HG02981 (cell line): ENCODE measurements at regions not wholly inside any gene's neighbourhood (a gene's known extent, or its start where the extent isn't known, plus 50 kb on each side); places are given as distances from the start of the nearest gene placed in this dataset.

Experiments
- ATAC-seq: cut with Tn5 transposase; IDR thresholded peaks from one replicate; pipeline ENCODE4 v1.9.1; 2021; ENCODE audit warnings: mild to moderate bottlenecking, moderate library complexity; ENCODE audit not compliant: unreplicated experiment

DNA sequence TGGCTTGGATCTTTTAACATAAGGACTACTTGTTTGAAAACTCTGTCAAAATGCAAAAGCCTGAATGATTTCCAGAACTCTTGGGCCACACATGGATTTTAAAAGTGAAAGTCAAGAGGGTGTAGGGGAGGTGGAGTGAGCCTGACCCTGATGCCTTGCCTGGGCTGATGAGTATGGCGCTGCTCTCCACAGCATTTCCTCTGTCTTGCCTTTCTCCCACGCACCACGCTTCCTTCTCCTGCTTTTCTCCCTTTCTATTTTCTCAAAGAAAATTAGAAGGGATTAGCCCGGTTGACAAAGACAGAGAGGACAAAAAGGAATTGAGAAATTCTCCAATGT, 207.0 kb upstream of the CCDC68 start:
- no peak for ATAC-seq

DNA sequence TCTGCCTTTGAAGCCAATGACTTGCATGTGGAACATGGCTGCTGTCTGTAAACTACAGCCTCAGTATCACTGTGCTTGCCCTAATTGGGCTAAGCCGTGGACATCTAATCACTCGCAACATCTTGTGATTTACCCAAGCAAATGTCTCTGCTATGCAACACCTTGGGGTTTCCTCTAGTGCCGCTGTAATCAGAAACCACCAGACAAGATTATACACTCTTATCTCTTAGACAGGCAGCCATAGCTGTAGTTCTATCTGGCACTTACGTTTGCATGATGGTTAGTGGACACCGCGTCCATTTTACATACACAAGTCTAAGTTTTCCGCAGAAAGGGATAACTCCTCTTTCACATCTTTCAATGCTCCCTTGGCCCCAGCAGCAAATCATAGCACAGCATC, 204.3 kb upstream of the CCDC68 start:
- no peak for ATAC-seq

GRCh38 chr18:55161916-55162315, 202.7 kb upstream of the CCDC68 start:
- ATAC-seq, result no peak

DNA sequence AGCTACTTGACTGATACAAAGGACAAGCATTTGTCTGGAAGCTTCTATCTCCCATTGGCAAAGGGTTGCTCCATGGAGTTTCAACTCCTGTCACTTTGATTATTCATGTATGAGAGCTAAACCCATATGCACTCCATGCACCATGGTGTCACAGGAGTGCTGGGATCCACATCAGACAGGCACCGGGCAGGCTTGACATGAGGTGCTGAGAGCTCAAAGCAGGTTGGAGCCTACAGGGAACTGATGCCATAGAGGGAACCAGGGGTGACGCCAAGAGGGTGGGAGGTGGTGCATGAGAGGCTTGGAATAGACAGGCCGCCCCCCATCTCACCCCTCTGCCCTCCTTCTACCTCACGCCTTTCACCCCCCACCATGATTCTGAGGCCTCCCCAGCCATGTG, 199.8 kb upstream of the CCDC68 start:
- ATAC-seq, result no peak

GRCh38 chr18:55158570-55158969, 199.3 kb upstream of the CCDC68 start:
- no peak for ATAC-seq

- no peak for ATAC-seq
Measured at GRCh38 chr18:55153346-55153745, 194.1 kb upstream of the CCDC68 start.

DNA sequence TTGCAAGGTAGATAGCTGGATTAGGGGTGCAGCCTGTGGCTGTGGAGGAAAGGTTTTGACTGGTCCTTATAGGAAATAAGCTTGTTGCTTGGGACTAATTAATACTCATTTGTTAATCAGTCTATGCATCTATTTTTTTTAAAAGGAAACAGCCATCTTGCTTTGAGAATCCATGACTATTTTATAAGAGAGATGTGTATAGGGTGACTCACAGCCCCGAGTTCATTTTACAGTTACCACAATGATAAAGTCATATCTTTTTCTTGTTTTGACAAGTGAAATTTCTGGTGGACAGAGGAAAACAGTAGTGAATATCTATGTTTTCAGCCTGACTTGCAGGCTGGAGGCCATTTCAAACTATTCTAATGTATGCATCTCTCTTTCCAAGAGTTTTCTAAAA, 193.5 kb upstream of the CCDC68 start:
- no peak for ATAC-seq

DNA sequence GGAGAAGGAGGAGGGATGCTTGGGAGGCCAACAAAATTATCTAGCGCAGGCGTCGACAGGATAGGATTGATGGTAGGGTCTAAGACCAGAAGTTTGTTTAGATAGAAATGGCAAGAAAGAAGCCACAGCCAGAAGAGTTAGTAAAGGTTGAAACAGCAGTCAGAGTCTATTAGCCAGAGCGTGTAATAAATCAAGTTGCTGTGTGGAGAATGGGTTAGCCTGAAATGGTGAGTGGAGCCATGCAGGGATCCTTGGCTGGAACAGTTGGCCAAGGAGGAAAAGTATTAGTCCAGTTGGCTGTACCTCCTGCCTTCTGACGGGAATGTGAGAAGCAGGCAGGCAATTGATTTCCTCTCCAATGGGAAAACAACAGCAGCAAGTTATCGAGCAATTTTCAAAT, 190.7 kb upstream of the CCDC68 start:
- ATAC-seq, result no peak

DNA sequence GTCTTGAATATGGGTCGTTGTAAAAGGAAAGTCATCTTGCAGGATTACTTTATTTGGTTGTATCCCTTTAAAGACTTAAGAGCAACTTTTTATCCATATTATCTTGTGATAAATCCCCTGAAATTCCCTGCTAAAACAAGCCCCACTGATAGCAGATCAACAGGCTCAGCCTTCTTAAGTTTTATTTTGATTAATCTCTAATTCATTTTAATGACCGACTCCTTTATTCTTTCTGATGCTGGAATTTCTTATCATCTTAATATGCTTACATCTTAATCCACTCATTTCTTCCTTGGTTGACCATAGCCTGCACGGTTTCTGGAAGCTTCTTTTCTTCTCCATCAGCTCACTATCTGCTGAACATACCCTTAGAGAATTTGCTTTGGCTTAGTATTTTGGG, 188.5 kb upstream of the CCDC68 start:
- ATAC-seq, result no peak

- no peak for ATAC-seq
Measured at GRCh38 chr18:55144193-55144930, 185.1 kb upstream of the CCDC68 start.

DNA sequence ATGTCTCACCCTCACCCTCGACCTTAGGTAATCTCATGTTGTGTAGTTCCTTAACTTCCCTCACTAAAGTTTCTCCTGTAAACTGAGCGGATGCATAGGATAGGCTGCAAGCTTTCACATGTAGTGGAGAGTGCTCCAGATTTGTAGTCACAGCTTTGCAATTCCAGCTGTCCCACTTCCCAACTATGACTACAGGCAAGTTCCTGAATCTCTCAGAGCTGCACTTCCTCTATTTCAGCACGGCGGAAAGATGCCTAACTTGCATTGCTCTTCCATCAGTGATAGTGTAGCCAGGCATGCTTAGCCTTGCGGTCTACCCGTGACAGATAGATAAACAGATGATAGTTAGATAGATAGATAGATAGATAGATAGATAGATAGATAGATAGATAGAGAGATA, 183.1 kb upstream of the CCDC68 start:
- no peak for ATAC-seq

- ATAC-seq, result no peak
Measured at GRCh38 chr18:55141318-55141717, 182.1 kb upstream of the CCDC68 start.

DNA sequence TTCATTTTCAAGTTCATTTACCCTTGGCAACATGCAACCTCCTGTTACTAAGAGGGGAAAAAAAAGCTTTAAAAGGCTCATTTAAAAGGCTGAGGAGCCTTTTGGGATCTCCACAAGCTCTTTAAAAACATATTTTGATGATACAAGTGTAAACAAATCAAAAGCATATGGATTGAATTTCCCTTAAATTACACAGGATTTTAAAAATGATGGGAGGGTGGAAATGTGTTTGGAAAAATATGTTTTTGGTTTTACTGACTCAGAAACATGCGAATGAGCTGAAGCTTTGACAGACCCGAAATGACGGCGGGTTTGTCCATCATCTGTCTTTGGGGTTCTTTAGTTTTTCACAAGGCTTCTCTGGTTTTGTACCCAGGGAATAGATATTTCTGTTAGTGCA, 180.6 kb upstream of the CCDC68 start:
- no peak for ATAC-seq

DNA sequence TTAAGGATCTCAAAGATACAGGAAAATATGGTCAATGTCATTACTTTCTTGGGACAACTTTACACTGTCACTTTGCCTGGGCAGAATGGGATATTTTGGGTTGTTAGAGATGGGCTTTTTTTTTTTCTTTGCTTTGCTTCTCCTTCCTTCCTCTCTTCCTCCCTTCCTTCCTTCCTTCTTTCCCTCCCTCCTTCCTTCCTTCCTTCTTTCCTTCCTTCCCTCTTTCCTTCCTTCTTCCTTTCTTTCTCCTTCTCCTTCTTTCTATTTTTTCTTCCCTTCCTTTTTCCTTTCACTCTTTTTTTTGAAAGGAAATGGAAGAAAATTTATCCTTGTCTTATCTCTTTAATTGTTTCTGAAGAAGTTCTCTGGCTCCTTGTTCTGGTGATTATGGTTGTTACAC, 180.0 kb upstream of the CCDC68 start:
- no peak for ATAC-seq

- no peak for ATAC-seq
Measured at GRCh38 chr18:55138401-55138800, 179.1 kb upstream of the CCDC68 start.

GRCh38 chr18:55137602-55138001, 178.3 kb upstream of the CCDC68 start:
- ATAC-seq, result no peak

DNA sequence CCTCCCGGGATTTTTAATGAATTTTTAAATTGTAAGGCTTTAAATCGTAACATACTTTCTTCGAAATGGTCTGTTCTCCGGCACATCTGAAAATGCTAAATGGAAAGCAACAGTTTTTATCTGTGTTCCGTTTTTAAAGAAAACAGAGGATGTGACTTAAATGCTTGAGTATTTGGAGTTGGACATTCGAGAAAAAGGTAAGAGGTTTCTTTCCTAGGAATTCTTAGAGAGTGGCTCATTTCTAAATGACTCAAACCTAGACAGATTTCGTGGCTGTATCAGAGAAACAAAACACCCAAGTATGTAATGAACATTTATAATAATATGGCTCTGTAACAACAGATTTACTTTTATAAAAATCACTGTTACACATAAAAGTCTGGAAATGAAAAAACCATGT, 177.6 kb upstream of the CCDC68 start:
- no peak for ATAC-seq

GRCh38 chr18:55136258-55136657, 177.0 kb upstream of the CCDC68 start:
- ATAC-seq, result no peak

DNA sequence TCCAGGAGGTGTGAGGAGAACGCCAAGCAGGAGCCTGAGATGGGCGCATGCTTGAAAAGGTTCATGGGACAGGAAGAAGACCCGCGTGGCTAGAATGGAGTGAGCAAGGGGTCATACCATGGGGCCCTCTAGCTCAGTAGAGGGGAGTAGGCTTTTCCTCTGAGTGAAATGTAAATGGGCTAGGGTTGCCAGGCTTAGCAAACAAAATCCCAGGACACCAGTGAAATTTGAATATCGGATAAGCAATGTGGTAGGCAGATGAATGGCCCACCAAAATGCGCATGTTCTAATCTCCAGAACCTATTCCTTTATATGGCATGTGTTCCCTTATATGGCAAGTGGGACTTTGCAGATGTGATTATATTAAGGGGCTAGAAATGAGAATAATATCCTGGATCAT, 174.1 kb upstream of the CCDC68 start:
- ATAC-seq, result no peak

DNA sequence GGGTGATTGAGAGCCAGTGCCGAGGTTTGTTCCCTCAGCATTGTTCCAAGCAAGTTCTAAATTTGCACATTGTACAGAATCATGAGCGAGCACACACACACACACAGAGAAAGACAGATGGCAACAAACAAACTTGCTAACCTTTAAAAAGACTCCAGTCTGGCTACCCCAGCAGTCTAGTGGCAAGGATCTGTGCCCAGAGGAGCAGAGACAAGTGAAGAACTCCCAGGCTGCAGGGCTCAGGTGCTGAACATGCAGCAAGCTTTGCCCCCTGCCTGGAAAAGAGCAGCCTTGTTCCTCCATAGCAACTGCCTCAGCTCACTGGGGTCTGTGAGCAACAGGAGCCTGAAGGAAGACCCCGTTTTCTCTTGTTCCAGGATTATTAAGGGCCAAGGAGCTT, 169.2 kb upstream of the CCDC68 start:
- ATAC-seq, result no peak

DNA sequence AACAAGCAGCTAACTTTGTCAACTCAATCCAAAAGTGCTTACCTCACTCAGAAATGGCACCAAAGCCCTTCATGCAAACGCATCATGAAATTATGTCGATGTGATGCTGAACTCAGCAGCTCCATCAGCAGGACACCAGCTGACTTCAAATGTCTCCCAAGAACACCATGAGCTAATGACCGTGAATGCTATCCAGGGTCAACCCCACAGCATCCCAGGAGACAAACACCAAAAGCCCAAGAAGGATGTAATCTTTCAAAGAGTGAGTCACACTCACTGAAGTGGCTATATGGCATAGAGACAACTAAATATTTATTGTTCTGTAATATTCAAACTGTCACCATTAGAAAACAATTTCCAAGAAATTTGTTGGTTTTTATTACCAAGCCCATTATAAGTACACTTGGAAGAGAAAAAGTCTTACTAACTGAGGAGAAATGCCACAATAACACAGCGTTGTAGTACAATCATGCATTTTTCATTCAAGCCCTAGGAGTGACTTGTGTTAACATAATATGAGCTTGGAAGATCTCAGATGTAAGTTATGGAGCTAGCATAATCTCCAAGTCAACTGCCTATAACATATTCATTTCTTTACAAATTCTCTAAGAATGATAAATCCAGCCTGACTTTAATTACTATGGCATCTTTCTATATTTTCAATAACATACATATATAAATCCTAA, 165.0 kb upstream of the CCDC68 start:
- no peak for ATAC-seq

DNA sequence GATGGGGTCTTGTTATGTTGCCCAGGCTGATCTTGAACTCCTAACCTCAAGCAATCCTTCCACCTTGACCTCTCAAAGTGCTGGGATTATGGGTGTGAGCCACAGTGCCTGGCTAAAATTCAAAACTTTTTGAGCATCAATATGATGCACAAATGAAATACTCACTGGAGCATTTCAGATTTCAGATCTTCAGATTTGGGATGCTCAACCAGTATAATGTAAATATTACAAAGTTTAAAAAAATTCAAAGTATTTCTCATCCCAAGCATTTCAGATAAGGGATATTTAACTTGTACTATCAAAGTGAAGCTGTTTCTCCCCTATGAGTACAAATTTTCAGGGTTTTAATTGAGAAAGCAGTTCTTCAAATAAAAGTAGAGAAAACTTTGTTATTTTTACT, 164.1 kb upstream of the CCDC68 start:
- ATAC-seq, result no peak
